A673 (cell line): ENCODE measurements at regions not wholly inside any gene's neighbourhood (a gene's known extent, or its start where the extent isn't known, plus 50 kb on each side); places are given as distances from the start of the nearest gene placed in this dataset.

Experiments used
- BruUV-seq: library from RNA; stranded (reverse); fragments of 400-500 nt; replicated peaks from 2 replicates; lab custom pipeline; 2021; lab: Mats Ljungman, UMichigan
- CTCF ChIA-PET: fragments of 300-600 bp; sonication (Branson Sonifier 250); formaldehyde crosslinking; loops from one replicate; lab custom pipeline; 2022; ENCODE audit warnings: antibody characterized with exemption; lab: Charles Lee
- POLR2A ChIA-PET: fragments of 300-600 bp; sonication (Branson Sonifier 250); formaldehyde crosslinking; loops from one replicate; lab custom pipeline; 2022; ENCODE audit warnings: antibody characterized with exemption; ENCODE audit not compliant: low non-redundant PET; lab: Charles Lee
- DNase-seq: peaks from one replicate; pipeline ENCODE4 v3.0.0-alpha.2; 2015; ENCODE audit warnings: low spot score
- H3K27ac ChIP-seq: fragments of 200-600 bp; sonication (generic); 2 replicates; pipeline ENCODE4 v1.5.1; 2016; ENCODE audit warnings: mixed run types, low read depth, mild to moderate bottlenecking, mixed read lengths, antibody characterized with exemption, low read length; ENCODE audit not compliant: poor library complexity, severe bottlenecking
- H3K27me3 ChIP-seq: fragments of 200-600 bp; sonication (generic); replicated peaks from 2 replicates; pipeline ENCODE4 v1.6.1; 2017; ENCODE audit warnings: mixed run types, low read depth, mild to moderate bottlenecking, mixed read lengths, antibody characterized with exemption, low read length; ENCODE audit not compliant: insufficient read depth, poor library complexity
- H3K36me3 ChIP-seq: fragments of 200-600 bp; sonication (generic); 2 replicates; pipeline ENCODE4 v1.6.1; 2016; ENCODE audit warnings: mixed run types, mild to moderate bottlenecking, mixed read lengths, antibody characterized with exemption, low read length; ENCODE audit not compliant: insufficient read depth, poor library complexity, severe bottlenecking
- H3K4me1 ChIP-seq: fragments of 200-600 bp; sonication (generic); 2 replicates; pipeline ENCODE4 v1.6.1; 2017; ENCODE audit warnings: mixed run types, mild to moderate bottlenecking, mixed read lengths, antibody characterized with exemption, low read length; ENCODE audit not compliant: insufficient read depth, poor library complexity, severe bottlenecking
- H3K4me3 ChIP-seq: fragments of 200-600 bp; sonication (generic); 2 replicates; pipeline ENCODE4 v1.5.1; 2016; ENCODE audit warnings: low read depth, mixed run types, mild to moderate bottlenecking, mixed read lengths, low read length; ENCODE audit not compliant: poor library complexity, severe bottlenecking
- H3K9me3 ChIP-seq: fragments of 200-600 bp; sonication (generic); 2 replicates; pipeline ENCODE4 v1.6.1; 2016; ENCODE audit warnings: mixed run types, low read depth, mild to moderate bottlenecking, mixed read lengths, antibody characterized with exemption, low read length; ENCODE audit not compliant: poor library complexity, severe bottlenecking
- CTCF ChIP-seq: fragments of 300-800, 200-600 bp; sonication (generic); conservative IDR thresholded peaks from 2 replicates; pipeline ENCODE4 v1.5.1; 2017; ENCODE audit warnings: low read depth, mild to moderate bottlenecking, antibody characterized with exemption, low read length, moderate library complexity, mixed read lengths
- EZH2 ChIP-seq: fragments of 200-600 bp; sonication (generic); IDR thresholded peaks from 2 replicates; pipeline ENCODE4 v1.6.1; 2017; ENCODE audit warnings: borderline replicate concordance, low read depth, mild to moderate bottlenecking, mixed read lengths, antibody characterized with exemption, low read length; ENCODE audit not compliant: poor library complexity, severe bottlenecking
- intact Hi-C: fragments of 100-400 bp; cut with micrococcal nuclease; formaldehyde crosslinking; loops from one replicate; pipeline ENCODE4 v1.10.0; 2022; ENCODE audit not compliant: unreplicated experiment

GRCh38 chr6:18579869-18580268 lies 192.7 kb downstream of the RNF144B start:
- BruUV-seq = no TSS peak
- no peaks in the 10 kb centered on the region for H3K36me3 ChIP-seq
- TF ChIP-seq CTCF (no peak), EZH2 (no peak)
- peaks cover 37% of the 10 kb centered on the region for H3K4me1 ChIP-seq
- ChIA-PET POLR2A (no interaction called here), CTCF (no interaction called here)
- no peak overlapping the region for H3K4me3 ChIP-seq
- peak overlapping the region; percentile 85 for H3K27ac ChIP-seq
- H3K27me3 ChIP-seq = no peaks in the 10 kb centered on the region
- intact Hi-C loops = no loop called here
- peak; percentile 91 for DNase-seq
- no peaks in the 10 kb centered on the region for H3K9me3 ChIP-seq

GRCh38 chr6:18584372-18584771 lies 197.2 kb downstream of the RNF144B start:
- peaks cover 41% of the 10 kb centered on the region for H3K4me1 ChIP-seq
- ChIA-PET CTCF (no interaction called here), POLR2A (no interaction called here)
- H3K9me3 ChIP-seq = no peaks in the 10 kb centered on the region
- no peak for DNase-seq
- intact Hi-C loops = no loop called here
- no peak overlapping the region for H3K4me3 ChIP-seq
- H3K36me3 ChIP-seq = no peaks in the 10 kb centered on the region
- TF ChIP-seq CTCF (no peak), EZH2 (no peak)
- no peaks in the 10 kb centered on the region for H3K27me3 ChIP-seq
- peak overlapping the region; percentile 73 for H3K27ac ChIP-seq
- no TSS peak for BruUV-seq

GRCh38 chr6:18585032-18585573 lies 198.0 kb downstream of the RNF144B start:
- DNase-seq = peak; percentile 92
- Histone ChIP-seq H3K36me3 (no peaks in the 10 kb centered on the region), H3K27me3 (no peaks in the 10 kb centered on the region), H3K4me1 (peaks cover 40% of the 10 kb centered on the region), H3K9me3 (no peaks in the 10 kb centered on the region), H3K4me3 (no peak overlapping the region), H3K27ac (peak overlapping the region; percentile 73)
- ChIA-PET POLR2A (no interaction called here), CTCF (no interaction called here)
- TF ChIP-seq EZH2 (no peak), CTCF (no peak)
- BruUV-seq = no TSS peak
- intact Hi-C loops = no loop called here
